Activated CD8-positive, alpha-beta memory T cell treated with anti-CD3 and anti-CD28 coated beads, Interleukin-2, amount 10 ng/mL, durations not matched to agents 7 days and 5 days (primary cell): ENCODE measurements at regions not wholly inside any gene's neighbourhood (a gene's known extent, or its start where the extent isn't known, plus 50 kb on each side); places are given as distances from the start of the nearest gene placed in this dataset.
"Not testable (repeated sequence)": the region's sequence is repeated elsewhere in the genome, so short reads cannot be mapped to it uniquely, and the experiment has no call there.

ENCODE experiments used
- ATAC-seq: fragments of 150-1000 bp; cut with Tn5 transposase; one replicate; pipeline ENCODE4 v1.10.0; 2021; ENCODE audit warnings: moderate library complexity
- CTCF ChIA-PET: fragments of 350-600 bp; sonication (Branson Sonifier 250); formaldehyde crosslinking; loops from one replicate; lab custom pipeline; 2021; ENCODE audit warnings: antibody characterized with exemption; lab: Charles Lee
- DNase-seq: peaks from one replicate; pipeline ENCODE4 v3.0.0-alpha.2; 2020
- H3K27ac Mint-ChIP-seq: one replicate; pipeline ENCODE4 v1.8.0; 2021; ENCODE audit warnings: mild to moderate bottlenecking, mixed read lengths
- H3K27me3 Mint-ChIP-seq: one replicate; pipeline ENCODE4 v1.8.0; 2021; ENCODE audit warnings: mixed read lengths
- H3K36me3 Mint-ChIP-seq: one replicate; pipeline ENCODE4 v1.8.0; 2021; ENCODE audit warnings: mild to moderate bottlenecking, mixed read lengths
- H3K4me1 Mint-ChIP-seq: one replicate; pipeline ENCODE4 v1.8.0; 2021; ENCODE audit warnings: mixed read lengths
- H3K4me3 Mint-ChIP-seq: one replicate; pipeline ENCODE4 v1.8.0; 2021; ENCODE audit warnings: mild to moderate bottlenecking, moderate library complexity, mixed read lengths
- H3K9me3 Mint-ChIP-seq: one replicate; pipeline ENCODE4 v1.8.0; 2022; ENCODE audit warnings: low read depth, mixed read lengths

GRCh38 chr1:143831479-143832378 lies 140.1 kb downstream of the FAM72C start:
- DNase-seq, H3K36me3 Mint-ChIP-seq, H3K27me3 Mint-ChIP-seq, H3K4me3 Mint-ChIP-seq, H3K9me3 Mint-ChIP-seq, H3K27ac Mint-ChIP-seq, H3K4me1 Mint-ChIP-seq, CTCF ChIA-PET: not testable (repeated sequence)
- peak; percentile 53 for ATAC-seq

GRCh38 chr1:143826162-143826561 lies 145.6 kb downstream of the FAM72C start:
- H3K27me3 Mint-ChIP-seq, ATAC-seq, H3K36me3 Mint-ChIP-seq, H3K9me3 Mint-ChIP-seq, H3K27ac Mint-ChIP-seq, DNase-seq, H3K4me3 Mint-ChIP-seq, H3K4me1 Mint-ChIP-seq, CTCF ChIA-PET: not testable (repeated sequence)

- H3K9me3 Mint-ChIP-seq, ATAC-seq, H3K27me3 Mint-ChIP-seq, H3K27ac Mint-ChIP-seq, H3K4me3 Mint-ChIP-seq, H3K4me1 Mint-ChIP-seq, H3K36me3 Mint-ChIP-seq, CTCF ChIA-PET, DNase-seq: not testable (repeated sequence)
Measured at GRCh38 chr1:143824266-143824665, 147.5 kb downstream of the FAM72C start.

GRCh38 chr1:143820058-143820457 lies 151.7 kb downstream of the FAM72C start:
- H3K4me1 Mint-ChIP-seq, DNase-seq, H3K4me3 Mint-ChIP-seq, H3K27ac Mint-ChIP-seq, H3K9me3 Mint-ChIP-seq, ATAC-seq, H3K36me3 Mint-ChIP-seq, CTCF ChIA-PET, H3K27me3 Mint-ChIP-seq: not testable (repeated sequence)

- CTCF ChIA-PET, H3K4me1 Mint-ChIP-seq, H3K27me3 Mint-ChIP-seq, H3K36me3 Mint-ChIP-seq, H3K4me3 Mint-ChIP-seq, ATAC-seq, DNase-seq, H3K27ac Mint-ChIP-seq, H3K9me3 Mint-ChIP-seq: not testable (repeated sequence)
Measured at GRCh38 chr1:143816369-143816768, 155.4 kb downstream of the FAM72C start.

GRCh38 chr1:143805374-143805773 lies 166.4 kb downstream of the FAM72C start:
- DNase-seq, H3K27ac Mint-ChIP-seq, CTCF ChIA-PET, H3K36me3 Mint-ChIP-seq, H3K9me3 Mint-ChIP-seq, H3K4me1 Mint-ChIP-seq, H3K27me3 Mint-ChIP-seq, H3K4me3 Mint-ChIP-seq: not testable (repeated sequence)
- peak; percentile 23 for ATAC-seq

GRCh38 chr1:143804707-143805356 lies 167.0 kb downstream of the FAM72C start:
- ATAC-seq, DNase-seq, H3K4me3 Mint-ChIP-seq, H3K27ac Mint-ChIP-seq, H3K4me1 Mint-ChIP-seq, H3K27me3 Mint-ChIP-seq, H3K9me3 Mint-ChIP-seq, H3K36me3 Mint-ChIP-seq, CTCF ChIA-PET: not testable (repeated sequence)

GRCh38 chr1:143803927-143804411 lies 167.8 kb downstream of the FAM72C start:
- H3K27ac Mint-ChIP-seq, H3K36me3 Mint-ChIP-seq: not testable (repeated sequence)
- peak overlapping the region; percentile 62 for H3K4me3 Mint-ChIP-seq

GRCh38 chr1:143803095-143803494 lies 168.7 kb downstream of the FAM72C start:
- DNase-seq, H3K36me3 Mint-ChIP-seq, H3K4me3 Mint-ChIP-seq, H3K4me1 Mint-ChIP-seq, H3K9me3 Mint-ChIP-seq, ATAC-seq, H3K27me3 Mint-ChIP-seq, CTCF ChIA-PET, H3K27ac Mint-ChIP-seq: not testable (repeated sequence)

More at GRCh38 chr1:143803927-143804411, 167.8 kb downstream of the FAM72C start:
- H3K27me3 Mint-ChIP-seq, CTCF ChIA-PET, H3K4me1 Mint-ChIP-seq, H3K9me3 Mint-ChIP-seq: not testable (repeated sequence)
- DNase-seq (peak; percentile 41), ATAC-seq (peak; percentile 28)

- H3K27ac Mint-ChIP-seq, H3K27me3 Mint-ChIP-seq, DNase-seq, H3K9me3 Mint-ChIP-seq, H3K36me3 Mint-ChIP-seq, H3K4me1 Mint-ChIP-seq, H3K4me3 Mint-ChIP-seq, CTCF ChIA-PET: not testable (repeated sequence)
- peak; percentile 71 for ATAC-seq
Measured at GRCh38 chr1:143799568-143800187, 172.1 kb downstream of the FAM72C start.

- H3K4me3 Mint-ChIP-seq, ATAC-seq, H3K36me3 Mint-ChIP-seq, H3K4me1 Mint-ChIP-seq, H3K9me3 Mint-ChIP-seq, H3K27me3 Mint-ChIP-seq, CTCF ChIA-PET, H3K27ac Mint-ChIP-seq, DNase-seq: not testable (repeated sequence)
Measured at GRCh38 chr1:143796369-143796768, 175.4 kb downstream of the FAM72C start.

GRCh38 chr1:143792047-143792937 lies 179.5 kb downstream of the FAM72C start:
- ATAC-seq, result peak; percentile 63
- H3K4me3 Mint-ChIP-seq, CTCF ChIA-PET, H3K4me1 Mint-ChIP-seq, H3K27me3 Mint-ChIP-seq, DNase-seq, H3K36me3 Mint-ChIP-seq, H3K9me3 Mint-ChIP-seq, H3K27ac Mint-ChIP-seq: not testable (repeated sequence)

GRCh38 chr1:143786381-143786780 lies 185.4 kb downstream of the FAM72C start:
- CTCF ChIA-PET, H3K4me3 Mint-ChIP-seq, H3K27me3 Mint-ChIP-seq: not testable (repeated sequence)

More at GRCh38 chr1:143786381-143786780, 185.4 kb downstream of the FAM72C start:
- H3K4me1 Mint-ChIP-seq, H3K27ac Mint-ChIP-seq, DNase-seq, H3K36me3 Mint-ChIP-seq, ATAC-seq, H3K9me3 Mint-ChIP-seq: not testable (repeated sequence)
